ENCODE measurements at regions not wholly inside any gene's neighbourhood (a gene's known extent, or its start where the extent isn't known, plus 50 kb on each side); places are given as distances from the start of the nearest gene placed in this dataset.

DNA sequence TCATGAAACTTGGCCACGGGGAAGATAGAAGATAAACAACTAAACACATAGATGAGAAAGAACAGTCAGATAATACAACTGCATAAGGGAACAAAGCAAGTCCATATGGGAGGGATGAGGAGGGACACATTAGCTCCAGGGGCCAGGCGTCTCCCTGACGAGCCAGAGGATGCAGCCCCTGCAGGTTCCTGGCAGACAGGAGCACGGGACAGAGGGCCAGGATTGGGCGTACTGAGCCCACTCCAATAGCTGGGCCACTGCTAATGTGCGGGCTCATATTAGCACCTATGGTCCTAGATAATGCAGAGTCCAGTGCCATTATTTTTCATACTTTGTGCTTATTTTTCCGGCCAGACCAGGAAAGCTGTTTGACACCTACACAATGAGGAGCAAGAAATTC lies 182.9 kb downstream of the ANKRD60 start:
- TF ChIP-seq, protein P1, sequence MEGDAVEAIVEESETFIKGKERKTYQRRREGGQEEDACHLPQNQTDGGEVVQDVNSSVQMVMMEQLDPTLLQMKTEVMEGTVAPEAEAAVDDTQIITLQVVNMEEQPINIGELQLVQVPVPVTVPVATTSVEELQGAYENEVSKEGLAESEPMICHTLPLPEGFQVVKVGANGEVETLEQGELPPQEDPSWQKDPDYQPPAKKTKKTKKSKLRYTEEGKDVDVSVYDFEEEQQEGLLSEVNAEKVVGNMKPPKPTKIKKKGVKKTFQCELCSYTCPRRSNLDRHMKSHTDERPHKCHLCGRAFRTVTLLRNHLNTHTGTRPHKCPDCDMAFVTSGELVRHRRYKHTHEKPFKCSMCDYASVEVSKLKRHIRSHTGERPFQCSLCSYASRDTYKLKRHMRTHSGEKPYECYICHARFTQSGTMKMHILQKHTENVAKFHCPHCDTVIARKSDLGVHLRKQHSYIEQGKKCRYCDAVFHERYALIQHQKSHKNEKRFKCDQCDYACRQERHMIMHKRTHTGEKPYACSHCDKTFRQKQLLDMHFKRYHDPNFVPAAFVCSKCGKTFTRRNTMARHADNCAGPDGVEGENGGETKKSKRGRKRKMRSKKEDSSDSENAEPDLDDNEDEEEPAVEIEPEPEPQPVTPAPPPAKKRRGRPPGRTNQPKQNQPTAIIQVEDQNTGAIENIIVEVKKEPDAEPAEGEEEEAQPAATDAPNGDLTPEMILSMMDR (IDR thresholded peaks at IDR 0.05) = no peak
- TF ChIP-seq POLR2A (IDR thresholded peaks at IDR 0.05) = no peak
